ENCODE measurements at regions not wholly inside any gene's neighbourhood (a gene's known extent, or its start where the extent isn't known, plus 50 kb on each side); places are given as distances from the start of the nearest gene placed in this dataset.

DNA sequence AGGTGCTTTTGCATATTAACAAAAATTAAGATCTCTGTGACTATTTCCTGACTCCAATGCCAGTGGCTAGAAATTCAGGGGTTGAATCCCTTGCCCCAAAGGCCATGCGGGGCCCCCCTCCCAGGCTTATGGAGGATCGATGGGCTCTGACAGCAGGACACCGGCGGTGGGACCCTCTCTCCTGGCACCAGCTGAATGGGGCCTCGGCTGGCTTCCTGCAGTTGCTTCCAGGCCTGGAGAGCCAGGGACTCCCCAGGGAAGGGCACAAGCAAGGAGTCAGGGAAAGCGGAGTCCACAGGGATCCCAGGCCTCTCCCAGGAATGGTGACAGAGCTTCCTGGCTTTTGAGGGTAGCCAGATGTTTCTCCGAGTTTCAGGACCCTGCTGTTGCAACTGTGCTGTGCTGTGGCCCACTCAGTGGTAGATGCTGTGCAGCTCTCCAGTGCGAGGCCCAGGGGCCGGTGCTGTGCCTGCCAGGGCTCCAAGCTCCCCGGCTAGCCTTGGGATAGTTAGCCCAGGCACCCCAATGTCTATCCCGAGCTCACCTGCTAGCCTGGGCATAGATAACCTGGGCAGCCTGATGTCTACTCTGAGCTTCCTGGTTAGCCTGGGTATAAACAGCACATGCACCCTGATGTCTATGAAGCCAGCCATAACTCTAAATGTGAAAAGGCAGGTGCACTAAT lies 372.6 kb downstream of the SHANK2 start:
- no peaks in the 10 kb centered on the region for H3K27me3 ChIP-seq (ENCODE audit: insufficient read depth)
- H3K9me3 ChIP-seq: no peaks in the 10 kb centered on the region
- POLR2A ChIA-PET: no interaction called here
- H3K36me3 ChIP-seq (replicated peaks in 1 of 2; ENCODE audit: control insufficient read depth in 1 of 2, insufficient read depth in 2 of 2, low read length in 1 of 2): no peaks in the 10 kb centered on the region
- H3K4me3 ChIP-seq (ENCODE audit: low read depth in 2 of 2, low read length in 1 of 2): no peak overlapping the region
- H3K27ac ChIP-seq (ENCODE audit: low read depth in 2 of 2, low read length in 1 of 2): no peak overlapping the region
- 79% methylated on average over 5 of the region's 11 CpGs for WGBS (ENCODE audit: low lambda C conversion rate)
- CTCF ChIA-PET: interaction anchor here (0.6 to 1.1 kb wide), 3 partner anchors 30 to 371 kb away, joined by 3 to 4 read pairs (median 4); no protein-coding TSS in a partner anchor
- no peaks in the 10 kb centered on the region for H3K4me1 ChIP-seq (ENCODE audit: control insufficient read depth in 1 of 2, insufficient read depth in 2 of 2, low read depth in 1 of 2, low read length in 1 of 2)
- DNase-seq: no peak
- no peaks in the 10 kb centered on the region for H3F3A ChIP-seq (replicated peaks; ENCODE audit: insufficient read depth)
- H3K79me2 ChIP-seq (ENCODE audit: insufficient read depth): no peaks in the 10 kb centered on the region
- H2AFZ ChIP-seq (ENCODE audit: low read depth): no peak overlapping the region
- H4K20me1 ChIP-seq (ENCODE audit: insufficient read depth): no peaks in the 10 kb centered on the region
- H3K9ac ChIP-seq: no peak overlapping the region
- H3K4me2 ChIP-seq: no peak overlapping the region
- TF ChIP-seq ELF1 (IDR thresholded peaks at IDR 0.05) (no peak), RAD21 (IDR thresholded peaks at IDR 0.05; ENCODE audit: low read length) (no peak), RFX5 (IDR thresholded peaks at IDR 0.05; ENCODE audit: low read length) (no peak)
- H3K9me2 ChIP-seq: no peaks in the 10 kb centered on the region

DNA sequence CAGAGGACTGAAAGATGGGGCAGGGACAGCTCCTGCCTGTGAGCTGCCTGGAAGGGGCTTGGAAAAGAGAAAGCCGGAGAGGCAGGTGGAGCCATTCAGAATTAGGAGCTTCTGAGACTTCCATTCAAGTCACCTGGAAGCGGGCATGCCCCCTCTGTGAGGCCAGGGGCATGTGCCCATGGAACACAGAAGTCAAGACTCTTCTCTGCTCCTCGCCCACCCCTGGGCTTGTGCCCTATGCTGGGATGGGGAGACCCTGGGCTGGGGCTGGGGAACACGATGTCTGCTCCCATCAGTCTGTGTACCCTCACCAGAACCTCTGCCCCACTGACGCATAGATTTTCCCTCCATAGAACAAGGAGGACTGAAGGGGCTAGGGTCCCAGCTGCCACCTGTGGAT lies 372.0 kb downstream of the SHANK2 start:
- WGBS (ENCODE audit: low lambda C conversion rate): 53% methylated on average over 3 of the region's 5 CpGs
- H3K27me3 ChIP-seq (ENCODE audit: insufficient read depth): no peaks in the 10 kb centered on the region
- no peaks in the 10 kb centered on the region for H3K4me1 ChIP-seq (ENCODE audit: control insufficient read depth in 1 of 2, insufficient read depth in 2 of 2, low read depth in 1 of 2, low read length in 1 of 2)
- DNase-seq: no peak
- ChIA-PET CTCF (no interaction called here), POLR2A (no interaction called here)
- H3K36me3 ChIP-seq (replicated peaks in 1 of 2; ENCODE audit: control insufficient read depth in 1 of 2, insufficient read depth in 2 of 2, low read length in 1 of 2): no peaks in the 10 kb centered on the region
- H3K79me2 ChIP-seq (ENCODE audit: insufficient read depth): no peaks in the 10 kb centered on the region
- H3F3A ChIP-seq (replicated peaks; ENCODE audit: insufficient read depth): no peaks in the 10 kb centered on the region
- H3K4me3 ChIP-seq (ENCODE audit: low read depth in 2 of 2, low read length in 1 of 2): no peak overlapping the region
- no peaks in the 10 kb centered on the region for H4K20me1 ChIP-seq (ENCODE audit: insufficient read depth)
- TF ChIP-seq EP300 (IDR thresholded peaks at IDR 0.05; ENCODE audit: borderline replicate concordance in 1 of 2, low read depth in 1 of 2, low read length in 1 of 2): no peak
- TF ChIP-seq, protein P1, sequence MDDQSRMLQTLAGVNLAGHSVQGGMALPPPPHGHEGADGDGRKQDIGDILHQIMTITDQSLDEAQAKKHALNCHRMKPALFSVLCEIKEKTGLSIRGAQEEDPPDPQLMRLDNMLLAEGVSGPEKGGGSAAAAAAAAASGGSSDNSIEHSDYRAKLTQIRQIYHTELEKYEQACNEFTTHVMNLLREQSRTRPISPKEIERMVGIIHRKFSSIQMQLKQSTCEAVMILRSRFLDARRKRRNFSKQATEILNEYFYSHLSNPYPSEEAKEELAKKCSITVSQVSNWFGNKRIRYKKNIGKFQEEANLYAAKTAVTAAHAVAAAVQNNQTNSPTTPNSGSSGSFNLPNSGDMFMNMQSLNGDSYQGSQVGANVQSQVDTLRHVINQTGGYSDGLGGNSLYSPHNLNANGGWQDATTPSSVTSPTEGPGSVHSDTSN (IDR thresholded peaks at IDR 0.05): no peak
- H3K9ac ChIP-seq: no peak overlapping the region
- H3K9me2 ChIP-seq: no peaks in the 10 kb centered on the region
- H3K4me2 ChIP-seq: no peak overlapping the region
- no peak overlapping the region for H3K27ac ChIP-seq (ENCODE audit: low read depth in 2 of 2, low read length in 1 of 2)
- no peaks in the 10 kb centered on the region for H3K9me3 ChIP-seq
- H2AFZ ChIP-seq (ENCODE audit: low read depth): no peak overlapping the region

DNA sequence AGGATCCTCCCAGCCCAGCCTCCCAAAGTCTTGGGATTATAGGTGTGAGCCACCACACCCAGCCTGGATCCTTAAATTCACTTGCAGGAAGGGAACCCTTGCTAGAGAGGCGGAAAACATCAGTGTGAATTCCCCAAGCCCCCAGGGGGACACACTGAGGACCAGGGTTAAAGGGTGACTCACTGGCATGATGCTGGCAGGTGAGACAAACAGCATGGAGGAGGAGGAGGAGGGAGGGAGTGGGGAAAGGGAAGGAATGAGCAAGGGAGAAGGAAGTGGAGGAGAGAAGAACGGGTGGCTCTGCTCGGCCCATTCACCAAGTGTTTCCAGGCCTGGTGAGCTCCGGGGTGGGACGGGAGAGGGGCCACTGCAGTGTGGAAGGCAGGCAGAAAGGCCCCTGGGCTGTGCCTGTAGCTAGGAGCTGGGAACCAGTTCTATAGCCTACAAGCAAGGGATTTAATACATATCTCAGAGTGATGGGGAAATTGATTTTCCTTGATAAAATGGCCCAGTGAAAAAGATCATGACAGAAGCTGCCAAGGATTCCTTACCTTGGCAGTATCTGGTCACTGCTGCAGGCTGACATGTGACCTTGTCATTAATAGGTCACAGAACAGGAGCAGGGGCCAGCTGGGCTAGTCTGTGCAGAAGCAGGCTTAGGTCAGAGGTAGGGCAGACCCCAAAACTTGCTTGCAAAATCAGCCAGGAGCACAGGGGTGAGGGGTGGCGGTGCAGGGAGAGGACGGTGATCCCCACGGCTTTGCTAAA lies 370.2 kb downstream of the SHANK2 start:
- Histone ChIP-seq H3K4me3 (ENCODE audit: low read depth in 2 of 2, low read length in 1 of 2) (no peak overlapping the region), H3F3A (replicated peaks; ENCODE audit: insufficient read depth) (no peaks in the 10 kb centered on the region), H3K27ac (ENCODE audit: low read depth in 2 of 2, low read length in 1 of 2) (no peak overlapping the region), H3K4me2 (no peak overlapping the region), H3K4me1 (ENCODE audit: control insufficient read depth in 1 of 2, insufficient read depth in 2 of 2, low read depth in 1 of 2, low read length in 1 of 2) (no peaks in the 10 kb centered on the region; a peak in 1 of 4 replicates), H3K27me3 (ENCODE audit: insufficient read depth) (no peaks in the 10 kb centered on the region), H3K9me3 (no peaks in the 10 kb centered on the region), H4K20me1 (ENCODE audit: insufficient read depth) (no peaks in the 10 kb centered on the region), H3K36me3 (replicated peaks in 1 of 2; ENCODE audit: control insufficient read depth in 1 of 2, insufficient read depth in 2 of 2, low read length in 1 of 2) (no peaks in the 10 kb centered on the region), H3K79me2 (ENCODE audit: insufficient read depth) (no peaks in the 10 kb centered on the region), H2AFZ (ENCODE audit: low read depth) (no peak overlapping the region), H3K9ac (no peak overlapping the region), H3K9me2 (no peaks in the 10 kb centered on the region)
- TF ChIP-seq SIN3A (IDR thresholded peaks at IDR 0.05; ENCODE audit: borderline replicate concordance, low read depth, low read length) (no peak), RAD21 (IDR thresholded peaks at IDR 0.05; ENCODE audit: low read length) (no peak), RXRA (IDR thresholded peaks at IDR 0.05; ENCODE audit: borderline replicate concordance, low read depth) (no peak), JUND (IDR thresholded peaks at IDR 0.05) (no peak), FOXJ3 (CRISPR knock-in tag; IDR thresholded peaks at IDR 0.05) (no peak), YY1 (IDR thresholded peaks at IDR 0.05; ENCODE audit: low read depth) (no peak), TAF1 (IDR thresholded peaks at IDR 0.05; ENCODE audit: borderline replicate concordance, low read depth, low read length) (no peak), GABPA (IDR thresholded peaks at IDR 0.05; ENCODE audit: low read depth) (no peak)
- TF ChIP-seq, protein P1 (IDR thresholded peaks at IDR 0.05): no peak
- TF ChIP-seq, protein P2, sequence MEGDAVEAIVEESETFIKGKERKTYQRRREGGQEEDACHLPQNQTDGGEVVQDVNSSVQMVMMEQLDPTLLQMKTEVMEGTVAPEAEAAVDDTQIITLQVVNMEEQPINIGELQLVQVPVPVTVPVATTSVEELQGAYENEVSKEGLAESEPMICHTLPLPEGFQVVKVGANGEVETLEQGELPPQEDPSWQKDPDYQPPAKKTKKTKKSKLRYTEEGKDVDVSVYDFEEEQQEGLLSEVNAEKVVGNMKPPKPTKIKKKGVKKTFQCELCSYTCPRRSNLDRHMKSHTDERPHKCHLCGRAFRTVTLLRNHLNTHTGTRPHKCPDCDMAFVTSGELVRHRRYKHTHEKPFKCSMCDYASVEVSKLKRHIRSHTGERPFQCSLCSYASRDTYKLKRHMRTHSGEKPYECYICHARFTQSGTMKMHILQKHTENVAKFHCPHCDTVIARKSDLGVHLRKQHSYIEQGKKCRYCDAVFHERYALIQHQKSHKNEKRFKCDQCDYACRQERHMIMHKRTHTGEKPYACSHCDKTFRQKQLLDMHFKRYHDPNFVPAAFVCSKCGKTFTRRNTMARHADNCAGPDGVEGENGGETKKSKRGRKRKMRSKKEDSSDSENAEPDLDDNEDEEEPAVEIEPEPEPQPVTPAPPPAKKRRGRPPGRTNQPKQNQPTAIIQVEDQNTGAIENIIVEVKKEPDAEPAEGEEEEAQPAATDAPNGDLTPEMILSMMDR (IDR thresholded peaks at IDR 0.05): no peak
- TF ChIP-seq, protein P3, sequence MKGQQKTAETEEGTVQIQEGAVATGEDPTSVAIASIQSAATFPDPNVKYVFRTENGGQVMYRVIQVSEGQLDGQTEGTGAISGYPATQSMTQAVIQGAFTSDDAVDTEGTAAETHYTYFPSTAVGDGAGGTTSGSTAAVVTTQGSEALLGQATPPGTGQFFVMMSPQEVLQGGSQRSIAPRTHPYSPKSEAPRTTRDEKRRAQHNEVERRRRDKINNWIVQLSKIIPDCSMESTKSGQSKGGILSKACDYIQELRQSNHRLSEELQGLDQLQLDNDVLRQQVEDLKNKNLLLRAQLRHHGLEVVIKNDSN (IDR thresholded peaks at IDR 0.05; ENCODE audit: borderline replicate concordance, low read depth): no peak
- ChIA-PET POLR2A (no interaction called here), CTCF (interaction anchor here (1.0 kb wide), 1 partner anchor 28 kb away, joined by 5 read pairs; no protein-coding TSS in a partner anchor)
- WGBS (ENCODE audit: low lambda C conversion rate): 54% methylated on average over 8 of the region's 8 CpGs
- no peak for DNase-seq

All from SK-N-SH (cell line).